ENCODE measurements at regions not wholly inside any gene's neighbourhood (a gene's known extent, or its start where the extent isn't known, plus 50 kb on each side); places are given as distances from the start of the nearest gene placed in this dataset.

DNA sequence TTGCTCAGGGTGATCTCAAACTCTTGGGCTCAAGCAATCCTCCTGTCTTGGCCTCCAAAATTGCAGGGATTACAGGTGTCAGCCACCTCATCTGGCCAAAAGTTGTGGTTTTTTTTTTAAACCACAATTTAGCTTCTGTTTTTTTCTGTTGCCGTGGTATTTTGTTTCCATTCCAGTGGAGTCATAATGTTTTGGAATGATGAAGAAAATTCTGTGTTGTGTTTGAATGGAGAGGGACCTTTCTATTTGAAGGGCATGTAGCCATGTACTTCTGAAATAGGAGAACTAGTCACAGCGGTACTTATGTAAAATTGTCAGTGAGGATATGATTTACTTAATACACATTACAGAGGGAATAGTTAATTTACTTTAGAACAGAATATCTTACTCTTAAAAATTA is 201.3 kb downstream of the ARL4A start:
- TF ChIP-seq POLR2A (IDR thresholded peaks at IDR 0.05), result no peak
- TF ChIP-seq, protein P1, sequence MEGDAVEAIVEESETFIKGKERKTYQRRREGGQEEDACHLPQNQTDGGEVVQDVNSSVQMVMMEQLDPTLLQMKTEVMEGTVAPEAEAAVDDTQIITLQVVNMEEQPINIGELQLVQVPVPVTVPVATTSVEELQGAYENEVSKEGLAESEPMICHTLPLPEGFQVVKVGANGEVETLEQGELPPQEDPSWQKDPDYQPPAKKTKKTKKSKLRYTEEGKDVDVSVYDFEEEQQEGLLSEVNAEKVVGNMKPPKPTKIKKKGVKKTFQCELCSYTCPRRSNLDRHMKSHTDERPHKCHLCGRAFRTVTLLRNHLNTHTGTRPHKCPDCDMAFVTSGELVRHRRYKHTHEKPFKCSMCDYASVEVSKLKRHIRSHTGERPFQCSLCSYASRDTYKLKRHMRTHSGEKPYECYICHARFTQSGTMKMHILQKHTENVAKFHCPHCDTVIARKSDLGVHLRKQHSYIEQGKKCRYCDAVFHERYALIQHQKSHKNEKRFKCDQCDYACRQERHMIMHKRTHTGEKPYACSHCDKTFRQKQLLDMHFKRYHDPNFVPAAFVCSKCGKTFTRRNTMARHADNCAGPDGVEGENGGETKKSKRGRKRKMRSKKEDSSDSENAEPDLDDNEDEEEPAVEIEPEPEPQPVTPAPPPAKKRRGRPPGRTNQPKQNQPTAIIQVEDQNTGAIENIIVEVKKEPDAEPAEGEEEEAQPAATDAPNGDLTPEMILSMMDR (IDR thresholded peaks at IDR 0.05), result no peak
- no peak for TF ChIP-seq EP300 (IDR thresholded peaks at IDR 0.05)
- no peak for TF ChIP-seq POLR2AphosphoS5 (IDR thresholded peaks at IDR 0.05)

All from sigmoid colon (tissue), 4 donors.